Lower lobe of right lung (tissue), 2 donors: ENCODE measurements at regions not wholly inside any gene's neighbourhood (a gene's known extent, or its start where the extent isn't known, plus 50 kb on each side); places are given as distances from the start of the nearest gene placed in this dataset.

Experiments used
- ATAC-seq, 2 donors: fragments of 200-7000 bp; cut with Tn5 transposase; one replicate each; pipeline ENCODE4 v1.9.1; 2020 to 2022; ENCODE audit warnings: mild to moderate bottlenecking in 2 of 2, moderate library complexity in 2 of 2
- DNase-seq: peaks from one replicate; pipeline ENCODE4 v3.0.0-alpha.2; 2020
- H3K27ac ChIP-seq: fragments of 200-600 bp; one replicate; pipeline ENCODE4 v1.8.0; 2022
- H3K27me3 ChIP-seq: fragments of 200-600 bp; one replicate; pipeline ENCODE4 v1.8.0; 2022; ENCODE audit warnings: low read depth
- H3K36me3 ChIP-seq: fragments of 200-600 bp; one replicate; pipeline ENCODE4 v1.8.0; 2022; ENCODE audit warnings: mild to moderate bottlenecking
- H3K4me1 ChIP-seq: fragments of 200-600 bp; one replicate; pipeline ENCODE4 v1.8.0; 2022
- H3K4me3 ChIP-seq: fragments of 200-600 bp; one replicate; pipeline ENCODE4 v1.8.0; 2022; ENCODE audit warnings: mild to moderate bottlenecking
- H3K9me3 ChIP-seq: fragments of 200-600 bp; one replicate; pipeline ENCODE4 v1.8.0; 2022
- CTCF ChIP-seq: fragments of 200-600 bp; IDR thresholded peaks from one replicate; pipeline ENCODE4 v1.8.0; 2022; ENCODE audit warnings: antibody characterized with exemption, mild to moderate bottlenecking
- intact Hi-C: fragments of 100-400 bp; cut with DNase I; formaldehyde crosslinking; loops from one replicate; pipeline ENCODE4 v1.11.0; 2022
- donor health status: DM: no; HTN: yes; CAD: no; lungs with severe emphysema.

GRCh38 chr6:170188571-170189001 lies 102.3 kb downstream of the DLL1 start:
- TF ChIP-seq CTCF: no peak
- intact Hi-C loops: no loop called here
- Histone ChIP-seq H3K36me3 (no peaks in the 10 kb centered on the region), H3K27ac (no peak overlapping the region), H3K4me3 (no peak overlapping the region), H3K4me1 (peaks cover 4% of the 10 kb centered on the region), H3K9me3 (no peaks in the 10 kb centered on the region), H3K27me3 (no peaks in the 10 kb centered on the region)
- ATAC-seq (no peak), DNase-seq (no peak)

GRCh38 chr6:170187669-170188566 lies 103.0 kb downstream of the DLL1 start:
- Histone ChIP-seq H3K9me3 (no peaks in the 10 kb centered on the region), H3K27ac (no peak overlapping the region), H3K27me3 (no peaks in the 10 kb centered on the region), H3K36me3 (no peaks in the 10 kb centered on the region), H3K4me3 (no peak overlapping the region), H3K4me1 (peaks cover 4% of the 10 kb centered on the region)
- intact Hi-C loops: no loop called here
- no peak for TF ChIP-seq CTCF
- ATAC-seq: peak in 1 of 2 donors; percentile 9
- DNase-seq: no peak

DNA sequence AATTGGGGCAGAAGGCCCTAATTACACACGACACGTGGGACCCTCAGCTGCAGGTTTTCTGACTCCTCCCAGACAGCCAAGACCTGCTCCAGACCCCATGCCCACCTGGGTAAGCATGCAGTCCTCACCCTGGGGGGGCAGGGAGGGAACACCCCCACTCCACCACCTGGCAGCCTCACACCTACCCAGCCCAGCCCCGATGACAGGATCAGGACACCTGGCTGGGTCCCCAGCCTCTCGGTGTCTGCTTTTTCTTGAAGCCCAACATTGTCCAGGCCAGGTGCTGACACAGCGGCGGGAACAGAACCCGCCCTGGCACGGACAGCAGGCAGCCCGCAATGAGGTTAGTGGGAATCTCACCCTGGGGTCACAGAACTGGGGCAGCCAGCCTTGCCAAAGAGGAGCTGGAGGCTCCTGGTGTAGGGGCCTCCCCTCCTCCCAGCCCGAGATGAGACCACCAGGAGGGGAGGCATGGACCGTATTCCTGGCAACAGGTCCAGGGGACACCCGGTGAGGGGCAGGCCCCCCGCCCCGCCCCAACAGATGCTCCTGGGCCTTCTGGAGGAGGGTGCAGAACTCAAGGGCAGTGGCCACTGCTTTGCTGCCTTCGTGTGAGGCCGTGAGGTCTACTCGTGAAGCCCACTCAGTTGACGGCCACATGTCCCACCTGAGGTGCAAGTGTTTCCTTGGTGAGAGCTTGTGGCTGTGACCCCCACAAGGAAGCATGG lies 103.8 kb downstream of the DLL1 start:
- DNase-seq (no peak), ATAC-seq (peak in 1 of 2 donors; percentile 46)
- Histone ChIP-seq H3K36me3 (no peaks in the 10 kb centered on the region), H3K4me3 (no peak overlapping the region), H3K27me3 (no peaks in the 10 kb centered on the region), H3K4me1 (peaks cover 4% of the 10 kb centered on the region), H3K9me3 (no peaks in the 10 kb centered on the region), H3K27ac (no peak overlapping the region)
- intact Hi-C loops: no loop called here
- TF ChIP-seq CTCF: no peak

DNA sequence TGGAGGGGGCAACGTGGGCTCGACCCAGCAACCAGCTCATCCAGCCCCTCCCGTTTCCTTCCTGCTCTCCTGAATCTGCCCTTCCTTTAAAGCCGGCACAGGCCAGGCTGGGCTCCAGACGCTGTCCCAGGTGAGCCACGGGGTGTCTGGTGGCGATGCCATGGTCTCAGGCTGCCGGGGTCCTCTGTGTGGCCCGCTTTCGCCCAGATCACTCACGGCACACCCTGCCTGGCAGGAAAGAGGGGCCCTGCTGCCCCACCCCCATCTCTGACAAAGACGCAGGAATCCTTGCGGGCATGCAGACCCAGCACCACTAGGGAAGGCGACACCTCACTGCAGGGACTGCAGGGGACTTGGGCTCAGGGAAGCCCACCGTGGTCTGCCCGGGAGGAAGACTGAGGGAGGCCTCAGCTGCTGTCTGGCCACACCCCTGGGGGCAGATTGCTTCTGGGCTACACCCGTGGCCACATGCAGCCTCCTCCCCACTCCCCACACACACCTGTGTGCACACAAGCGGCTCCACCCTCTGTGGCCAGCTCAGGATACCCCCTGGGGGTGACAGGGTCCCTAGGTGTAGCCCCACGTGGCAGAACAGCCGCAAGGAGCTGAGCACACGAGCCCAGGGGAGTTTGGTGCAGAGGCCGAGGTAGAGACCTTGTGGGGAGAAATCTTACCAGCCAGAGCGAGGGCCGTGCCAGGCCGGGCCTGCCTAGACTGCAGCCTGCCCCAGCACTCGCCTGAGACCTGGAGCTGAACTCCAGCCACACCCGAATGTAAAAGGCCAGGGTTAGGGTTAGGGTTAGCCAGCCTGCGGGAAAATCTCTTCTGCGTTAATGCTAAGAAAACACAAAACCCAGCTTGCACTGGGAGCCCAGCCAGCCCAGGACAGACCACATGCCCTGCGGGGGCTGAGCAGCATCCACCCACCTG lies 104.6 kb downstream of the DLL1 start:
- H3K4me3 ChIP-seq: no peak overlapping the region
- H3K36me3 ChIP-seq: no peaks in the 10 kb centered on the region
- H3K4me1 ChIP-seq: peaks cover 4% of the 10 kb centered on the region
- intact Hi-C loops: no loop called here
- TF ChIP-seq CTCF: no peak
- no peaks in the 10 kb centered on the region for H3K27me3 ChIP-seq
- ATAC-seq (peak; percentile 14 to 28), DNase-seq (no peak)
- no peak overlapping the region for H3K27ac ChIP-seq
- H3K9me3 ChIP-seq: no peaks in the 10 kb centered on the region
